HEK293 (cell line): ENCODE measurements at regions not wholly inside any gene's neighbourhood (a gene's known extent, or its start where the extent isn't known, plus 50 kb on each side); places are given as distances from the start of the nearest gene placed in this dataset.

Experiments used
- CTCF ChIA-PET: fragments of 350-600 bp; formaldehyde crosslinking; extraction: SDS; loops from one replicate; lab custom pipeline; 2021; ENCODE audit warnings: antibody characterized with exemption; lab: Yijun Ruan, JAX
- POLR2A ChIA-PET: fragments of 300-600 bp; formaldehyde crosslinking; extraction: SDS; loops from one replicate; lab custom pipeline; 2020; ENCODE audit warnings: antibody characterized with exemption, inconsistent platforms; lab: Yijun Ruan, JAX
- H3K27ac ChIP-seq: fragments of 200-500 bp; sonication (Bioruptor generic); 2 replicates; pipeline ENCODE4 v1.5.1; 2014; ENCODE audit warnings: low read depth, low read length, control low read depth, inconsistent platforms; ENCODE audit errors: extremely low read depth
- H3K36me3 ChIP-seq, 2 experiments: fragments of 200-500 bp in 1 of 2; sonication (Bioruptor generic) in 1 of 2; 1 replicate in 1 of 2; 2 replicates in 1 of 2; pipeline ENCODE4 v1.5.1; 2014 to 2017; ENCODE audit warnings: inconsistent platforms in 2 of 2, low read length in 2 of 2; ENCODE audit not compliant: control insufficient read depth in 2 of 2, insufficient read depth in 1 of 2
- H3K4me1 ChIP-seq: fragments of 200-500 bp; sonication (Bioruptor generic); 2 replicates; pipeline ENCODE4 v1.5.1; 2014; ENCODE audit warnings: mild to moderate bottlenecking, low read length, inconsistent platforms; ENCODE audit not compliant: control insufficient read depth, insufficient read depth
- H3K4me3 ChIP-seq: 2 replicates; pipeline ENCODE4 v1.5.1; 2011; ENCODE audit warnings: low read depth, mild to moderate bottlenecking, control low read depth, low read length, moderate library complexity
- H3K9me3 ChIP-seq: fragments of 200-500 bp; sonication (Bioruptor generic); 2 replicates; pipeline ENCODE4 v1.5.1; 2014; ENCODE audit warnings: low read depth, low read length, inconsistent platforms; ENCODE audit not compliant: control insufficient read depth, insufficient read depth
- INSM2 ChIP-seq: fragments of 450-650 bp; formaldehyde crosslinking; IDR thresholded peaks from 2 replicates; pipeline ENCODE4 v1.5.1; 2016; ENCODE audit warnings: missing biosample characterization, missing genetic modification characterization
- KLF17 ChIP-seq: fragments of 450-650 bp; formaldehyde crosslinking; IDR thresholded peaks from 2 replicates; pipeline ENCODE4 v1.5.1; 2016; ENCODE audit warnings: missing biosample characterization, missing genetic modification characterization
- KLF7 ChIP-seq: fragments of 450-650 bp; formaldehyde crosslinking; IDR thresholded peaks from 2 replicates; pipeline ENCODE4 v1.5.1; 2016; ENCODE audit warnings: missing biosample characterization, missing genetic modification characterization, borderline replicate concordance
- ZBTB44 ChIP-seq: fragments of 450-650 bp; IDR thresholded peaks from 2 replicates; pipeline ENCODE4 v1.5.1; 2018; ENCODE audit warnings: missing biosample characterization, mild to moderate bottlenecking, missing genetic modification characterization
- ZFP69B ChIP-seq: fragments of 450-650 bp; formaldehyde crosslinking; IDR thresholded peaks from 2 replicates; pipeline ENCODE4 v1.5.1; 2016; ENCODE audit warnings: missing biosample characterization, missing genetic modification characterization
- ZNF138 ChIP-seq: fragments of 450-650 bp; formaldehyde crosslinking; IDR thresholded peaks from 2 replicates; pipeline ENCODE4 v1.5.1; 2016; ENCODE audit warnings: missing biosample characterization, missing genetic modification characterization, borderline replicate concordance
- ZNF223 ChIP-seq: fragments of 450-650 bp; formaldehyde crosslinking; IDR thresholded peaks from 2 replicates; pipeline ENCODE4 v1.5.1; 2016; ENCODE audit warnings: missing biosample characterization, missing genetic modification characterization
- ZNF280C ChIP-seq: fragments of 450-650 bp; formaldehyde crosslinking; IDR thresholded peaks from 2 replicates; pipeline ENCODE4 v1.5.1; 2016; ENCODE audit warnings: missing biosample characterization, missing genetic modification characterization
- ZNF335 ChIP-seq: fragments of 450-650 bp; formaldehyde crosslinking; conservative IDR thresholded peaks from 2 replicates; pipeline ENCODE4 v1.5.1; 2016; ENCODE audit warnings: missing biosample characterization, missing genetic modification characterization
- ZNF580 ChIP-seq: fragments of 450-650 bp; formaldehyde crosslinking; IDR thresholded peaks from 2 replicates; pipeline ENCODE4 v1.5.1; 2016; ENCODE audit warnings: missing biosample characterization, missing genetic modification characterization
- ZNF624 ChIP-seq: fragments of 450-650 bp; formaldehyde crosslinking; IDR thresholded peaks from 2 replicates; pipeline ENCODE4 v1.5.1; 2017; ENCODE audit warnings: missing biosample characterization, missing genetic modification characterization
- ZNF843 ChIP-seq: fragments of 450-650 bp; formaldehyde crosslinking; IDR thresholded peaks from 2 replicates; pipeline ENCODE4 v1.5.1; 2016; ENCODE audit warnings: missing biosample characterization, missing genetic modification characterization

- TF ChIP-seq INSM2 (tag by site-specific recombination) = no peak
- TF ChIP-seq ZBTB44 (tag by site-specific recombination) = no peak
- no peak for TF ChIP-seq ZNF580
- TF ChIP-seq ZFP69B (tag by site-specific recombination) = no peak
- TF ChIP-seq, all 188 proteins: peak for 0
These were observed 109.3 kb upstream of the SOX9 start (continued) for GRCh38 chr17:72011561-72011960.

GRCh38 chr17:72021417-72022041, 99.3 kb upstream of the SOX9 start:
- TF ChIP-seq ZNF335 (tag by site-specific recombination) (no peak), KLF17 (tag by site-specific recombination) (no peak)
- Histone ChIP-seq H3K4me3 (no peak overlapping the region), H3K9me3 (no peaks in the 10 kb centered on the region), H3K36me3 (no peaks in the 10 kb centered on the region), H3K4me1 (no peaks in the 10 kb centered on the region), H3K27ac (no peak overlapping the region)
- POLR2A ChIA-PET = no interaction called here
- CTCF ChIA-PET = interaction anchor here (0.6 to 0.7 kb wide), 2 partner anchors 18 to 909 kb away, joined by 3 to 5 read pairs; no protein-coding TSS in a partner anchor

GRCh38 chr17:72022328-72023275, 98.2 kb upstream of the SOX9 start:
- H3K9me3 ChIP-seq = no peaks in the 10 kb centered on the region
- CTCF ChIA-PET = interaction anchor here (0.6 to 0.7 kb wide), 2 partner anchors 8 to 19 kb away, joined by 5 to 6 read pairs; no protein-coding TSS in a partner anchor
- H3K4me3 ChIP-seq = no peak overlapping the region
- no peak overlapping the region for H3K27ac ChIP-seq
- TF ChIP-seq ZNF223 (tag by site-specific recombination) (no peak), ZNF280C (tag by site-specific recombination) (no peak), ZNF138 (no peak), ZNF624 (no peak), KLF7 (tag by site-specific recombination) (no peak), ZNF843 (tag by site-specific recombination) (no peak)
- TF ChIP-seq, all 188 proteins: peak for 0
- POLR2A ChIA-PET = no interaction called here
- no peaks in the 10 kb centered on the region for H3K4me1 ChIP-seq
- no peaks in the 10 kb centered on the region for H3K36me3 ChIP-seq
